CD4-positive, alpha-beta T cell treated with Interleukin-10 for 1 hour (primary cell): ENCODE measurements at regions not wholly inside any gene's neighbourhood (a gene's known extent, or its start where the extent isn't known, plus 50 kb on each side); places are given as distances from the start of the nearest gene placed in this dataset.
A peak's percentile ranks its signal among the peaks of the same experiment; 100 is the strongest.
"Not testable (repeated sequence)": the region's sequence is repeated elsewhere in the genome, so short reads cannot be mapped to it uniquely, and the experiment has no call there.

Experiments
- DNase-seq: peaks from one replicate; pipeline ENCODE4 v3.0.0-alpha.2; 2020

- no peak for DNase-seq
Measured at GRCh38 chrY:12360496-12360895, 340.5 kb upstream of the USP9Y start.

DNA sequence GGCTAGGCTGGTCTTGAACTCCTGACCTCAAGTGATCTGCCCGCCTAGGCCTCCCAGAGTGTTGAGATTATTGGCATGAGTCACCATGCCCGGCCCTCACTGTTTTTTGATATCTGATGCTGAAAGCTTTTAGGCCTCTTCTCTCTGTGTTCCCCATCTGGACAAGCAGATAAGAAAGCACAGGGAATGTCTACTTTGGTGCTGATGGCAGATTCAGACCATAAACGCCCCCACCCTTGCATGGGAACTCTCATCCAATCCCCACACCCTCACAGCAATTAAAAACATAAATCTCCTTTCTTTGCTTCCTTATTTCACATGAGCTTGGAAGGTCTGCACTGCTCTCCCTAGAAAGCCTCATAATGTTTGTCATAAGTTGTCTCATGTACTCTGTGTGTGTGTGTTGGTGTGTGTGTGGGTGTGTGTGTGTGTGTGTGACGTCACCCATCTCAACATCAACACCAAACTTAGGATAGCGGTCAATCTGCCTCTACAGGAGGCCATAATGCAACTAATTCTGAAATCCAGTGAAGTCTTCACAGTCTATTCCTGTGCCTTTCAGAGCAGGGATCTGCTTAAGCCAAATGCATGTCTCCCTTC, 335.6 kb upstream of the USP9Y start:
- DNase-seq = no peak

DNA sequence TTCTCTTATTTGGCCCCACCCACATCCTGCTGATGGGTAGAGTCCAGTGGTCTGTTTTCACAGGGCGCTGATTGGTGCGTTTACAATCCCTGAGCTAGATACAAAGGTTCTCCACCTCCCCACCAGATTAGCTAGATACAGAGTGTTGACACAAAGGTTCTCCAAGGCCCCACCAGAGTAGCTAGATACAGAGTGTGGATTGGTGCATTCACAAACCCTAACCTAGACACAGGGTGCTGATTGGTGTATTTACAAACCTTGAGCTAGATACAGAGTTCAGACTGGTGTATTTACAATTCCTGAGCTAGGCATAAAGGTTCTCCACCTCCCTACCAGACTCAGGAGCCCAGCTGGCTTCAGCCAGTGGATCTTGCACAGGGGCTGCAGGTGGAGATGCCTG, 326.4 kb upstream of the USP9Y start:
- DNase-seq = not testable (repeated sequence)

GRCh38 chrY:12391655-12392559, 309.1 kb upstream of the USP9Y start:
- peak; percentile 0 for DNase-seq

DNA sequence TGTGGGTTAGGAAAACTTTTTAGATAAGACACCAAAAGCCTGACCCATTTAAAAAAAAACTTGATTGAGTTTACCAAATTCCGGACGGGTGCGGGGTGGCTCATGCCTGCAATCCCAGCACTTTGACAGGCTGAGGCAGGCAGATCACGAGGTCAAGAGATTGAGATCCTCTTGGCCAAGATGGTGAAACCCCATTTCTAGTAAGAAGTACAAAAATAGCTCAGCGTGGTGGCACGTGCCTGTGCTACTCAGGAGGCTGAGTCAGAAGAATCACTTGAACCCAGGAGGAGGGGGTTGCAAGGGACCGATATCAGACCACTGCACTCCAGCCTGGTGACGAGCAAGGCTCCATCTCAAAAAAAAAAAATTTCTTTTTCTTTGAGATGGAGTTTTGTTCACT, 307.8 kb upstream of the USP9Y start:
- no peak for DNase-seq

DNA sequence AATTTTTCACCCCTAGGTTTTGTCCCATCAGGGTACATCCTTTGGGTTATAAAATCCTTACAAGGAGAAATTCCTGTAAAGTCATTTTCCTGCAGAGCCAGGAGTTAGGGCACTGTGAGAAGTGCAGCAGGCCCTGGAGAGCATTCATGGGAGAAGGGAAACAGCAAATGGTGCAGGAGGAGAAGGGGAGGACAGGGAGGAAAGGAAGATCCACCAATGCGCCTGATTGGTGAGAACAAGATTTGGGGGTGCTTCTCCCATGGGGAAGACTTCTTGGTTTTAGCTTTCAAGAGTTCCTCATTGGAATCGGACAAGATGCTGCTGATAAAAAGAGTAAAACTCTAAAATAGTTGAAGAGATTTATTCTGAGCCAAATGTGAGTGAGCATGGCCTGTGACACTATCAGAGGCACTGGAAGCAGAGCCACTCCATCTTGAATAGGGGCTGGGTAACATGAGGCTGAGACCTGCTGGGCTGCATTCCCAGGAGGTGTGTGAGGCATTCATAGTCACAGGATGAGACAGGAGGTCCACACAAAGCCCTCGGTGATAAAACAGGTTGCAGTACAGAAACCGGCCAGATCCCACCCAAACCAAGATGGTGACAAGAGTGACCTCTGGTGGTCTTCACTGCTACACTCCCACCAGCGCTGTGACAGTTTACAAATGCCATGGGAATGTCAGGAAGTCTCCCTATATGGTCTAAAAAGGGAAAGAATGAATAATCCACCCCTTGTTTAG, 305.5 kb upstream of the USP9Y start:
- DNase-seq = not testable (repeated sequence)

DNA sequence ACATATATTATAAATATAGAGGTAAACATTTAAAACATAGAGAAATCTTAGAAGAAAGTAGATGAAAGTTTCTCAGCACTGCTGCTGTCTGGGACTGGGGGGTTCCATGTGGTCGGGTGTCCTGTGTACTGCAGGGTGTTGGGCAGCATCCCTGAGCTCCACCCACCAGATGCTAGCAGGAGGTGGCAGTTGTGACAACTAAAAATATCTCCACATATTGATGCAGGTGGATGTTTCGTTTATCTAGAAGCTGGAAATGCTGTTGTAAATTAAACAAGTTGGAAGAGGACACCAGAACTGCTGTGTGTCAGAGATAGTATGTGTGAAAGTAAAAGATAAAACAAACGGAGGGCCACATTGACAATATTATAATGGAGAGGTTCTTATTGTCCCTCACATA, 297.1 kb upstream of the USP9Y start:
- no peak for DNase-seq

- DNase-seq = no peak
Measured at GRCh38 chrY:12408236-12408635, 292.8 kb upstream of the USP9Y start.

GRCh38 chrY:12410696-12411095, 290.3 kb upstream of the USP9Y start:
- DNase-seq = no peak

DNA sequence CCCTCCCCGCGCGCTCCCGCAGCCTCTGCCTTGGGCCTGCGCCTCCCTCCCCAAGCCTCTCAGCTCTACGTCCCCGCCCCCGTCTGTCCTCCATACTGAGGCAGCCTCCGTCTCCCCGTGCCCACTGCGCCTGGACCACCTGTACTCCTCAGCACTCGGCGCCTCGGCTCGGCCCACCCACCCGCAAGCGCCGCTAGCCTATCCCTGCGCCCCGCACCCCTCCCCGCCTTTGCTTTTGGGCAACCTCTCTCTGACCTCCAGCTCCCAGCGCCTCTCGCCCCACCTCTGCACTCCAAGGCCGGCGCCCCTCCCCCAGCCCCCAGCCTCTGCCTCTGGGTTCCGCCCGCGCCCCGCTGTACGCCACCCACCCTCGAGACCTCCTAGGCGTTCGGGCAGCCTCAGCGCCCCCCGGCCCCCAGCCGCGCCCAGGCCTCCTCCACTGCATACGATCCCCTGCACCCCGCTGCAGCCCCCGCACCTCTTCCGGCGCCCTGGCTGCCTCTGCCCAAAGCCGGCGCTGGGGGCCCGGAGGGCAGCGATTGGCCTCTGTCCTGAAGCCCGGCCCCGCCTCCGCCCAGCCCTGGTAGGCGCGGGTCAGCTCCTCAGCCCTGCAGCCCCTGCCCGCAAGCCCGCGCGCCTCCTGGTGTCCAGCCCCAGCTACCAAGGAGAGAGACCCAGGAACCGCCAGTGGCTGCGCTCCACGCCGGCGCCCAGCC, 279.8 kb upstream of the USP9Y start:
- no peak for DNase-seq

DNA sequence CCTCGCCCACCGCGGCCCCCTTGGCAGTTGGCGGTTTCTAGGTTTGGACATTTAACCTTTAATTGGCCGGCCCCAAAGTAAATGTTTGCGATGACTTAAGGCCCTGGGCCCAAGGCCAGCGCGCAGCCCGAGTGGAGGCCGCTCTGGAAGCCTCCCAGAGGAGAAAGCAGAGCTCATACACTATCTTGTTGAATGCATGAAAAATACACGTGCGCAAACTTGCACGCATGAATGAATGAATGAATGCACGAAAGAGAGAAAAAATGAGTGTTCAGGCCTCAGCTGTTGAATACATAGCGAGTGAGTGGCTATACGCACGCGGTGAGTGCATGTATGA, 279.3 kb upstream of the USP9Y start:
- DNase-seq = no peak

GRCh38 chrY:12422536-12422935, 278.5 kb upstream of the USP9Y start:
- no peak for DNase-seq

DNA sequence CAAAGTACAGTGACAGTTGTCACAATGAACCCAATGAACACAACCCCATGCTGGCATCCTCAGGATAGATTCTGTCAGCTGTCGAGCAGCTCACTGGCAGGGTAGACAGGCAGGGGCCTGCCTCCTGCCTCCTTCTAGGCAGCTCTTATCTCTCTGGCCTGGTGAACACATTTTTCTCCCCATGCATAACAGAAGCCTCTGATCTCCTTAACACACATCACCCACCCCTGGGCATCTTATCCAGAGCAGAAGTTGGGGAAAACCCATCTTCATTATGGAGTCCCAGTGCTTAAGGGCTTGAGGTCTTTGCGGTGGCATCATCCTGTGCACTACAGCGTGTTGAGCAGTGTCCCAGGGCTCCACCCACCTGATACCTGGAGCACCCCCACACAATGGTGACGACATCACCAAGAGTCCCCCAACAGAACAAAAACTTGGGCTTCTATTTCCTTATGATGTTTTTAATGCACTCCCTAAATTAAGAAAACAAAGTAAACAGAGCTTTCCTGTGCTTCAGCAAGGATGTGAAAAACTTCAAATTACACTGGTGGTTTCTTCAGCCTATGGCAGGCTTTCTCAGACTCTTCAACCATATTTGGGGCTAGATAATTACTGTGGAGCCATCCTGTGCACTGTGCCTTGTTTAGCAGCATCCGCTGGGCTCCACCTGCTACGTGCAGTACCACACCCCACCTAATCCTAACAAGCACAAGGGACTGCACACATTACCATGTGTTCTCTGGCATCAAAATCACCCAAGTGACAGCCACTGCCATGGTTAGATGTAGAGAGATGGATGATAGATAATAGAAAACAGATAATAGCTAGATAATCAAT, 277.4 kb upstream of the USP9Y start:
- no peak for DNase-seq

DNA sequence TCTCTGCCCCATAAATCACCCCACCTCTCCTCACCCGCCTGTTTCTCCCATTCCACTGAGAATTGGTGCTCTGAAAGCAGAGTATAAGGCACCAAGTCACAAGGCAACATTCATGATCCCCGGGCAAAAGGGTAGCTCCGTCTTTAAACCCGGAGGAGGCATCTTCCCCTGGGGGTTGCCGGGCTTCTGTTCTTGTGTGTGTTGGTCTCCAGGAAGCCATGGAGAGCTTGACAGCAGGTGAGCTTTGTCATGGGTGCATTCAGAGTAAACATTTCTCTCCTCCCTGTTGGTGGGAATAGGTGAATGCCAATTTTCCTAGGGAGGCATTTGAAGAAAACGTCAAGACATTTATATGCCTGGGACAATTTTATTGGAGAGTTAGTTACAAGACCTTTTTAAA, 275.5 kb upstream of the USP9Y start:
- DNase-seq = no peak

- DNase-seq = no peak
Measured at GRCh38 chrY:12427361-12427760, 273.7 kb upstream of the USP9Y start.

- no peak for DNase-seq
Measured at GRCh38 chrY:12431546-12431945, 269.5 kb upstream of the USP9Y start.

GRCh38 chrY:12438823-12439222, 262.2 kb upstream of the USP9Y start:
- DNase-seq = not testable (repeated sequence)

DNA sequence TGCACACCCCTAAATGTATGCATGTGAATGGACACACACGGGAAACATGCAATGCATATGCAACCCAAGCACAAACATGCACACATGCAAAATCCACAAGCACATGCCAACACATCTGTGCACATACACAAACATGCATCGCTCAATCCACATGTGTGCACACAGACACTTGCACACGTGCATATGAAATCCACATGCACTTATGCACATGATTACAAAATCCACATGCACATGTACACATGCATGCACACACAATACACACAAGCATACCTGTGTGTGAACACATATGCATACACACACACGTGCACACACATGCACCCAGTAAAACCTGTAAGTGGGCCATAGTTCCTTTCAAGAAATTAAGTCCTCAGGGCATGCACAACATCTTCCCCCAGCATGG, 256.8 kb upstream of the USP9Y start:
- DNase-seq = no peak

GRCh38 chrY:12446486-12447265, 254.4 kb upstream of the USP9Y start:
- DNase-seq = not testable (repeated sequence)

DNA sequence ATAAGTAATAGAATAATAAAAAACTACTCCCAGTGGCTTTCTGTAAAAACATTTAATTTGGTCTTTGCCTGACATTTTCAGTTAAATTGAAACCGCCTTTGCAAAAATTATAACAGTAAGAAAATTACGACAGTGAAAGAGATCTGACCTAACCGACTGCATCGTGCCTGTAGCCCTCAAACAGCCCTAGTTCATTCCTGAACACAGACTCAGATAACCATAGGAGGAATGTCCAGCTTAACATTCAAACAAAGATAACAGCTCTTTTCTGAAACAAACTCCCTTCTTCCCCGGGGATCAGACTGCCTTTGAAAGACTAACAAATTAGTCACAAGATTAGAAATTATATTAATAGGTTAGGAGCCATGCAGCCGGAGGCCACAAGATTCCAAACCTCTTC, 252.5 kb upstream of the USP9Y start:
- not testable (repeated sequence) for DNase-seq

- not testable (repeated sequence) for DNase-seq
Measured at GRCh38 chrY:12453318-12453717, 247.7 kb upstream of the USP9Y start.
